GM12891 (cell line): ENCODE measurements at regions not wholly inside any gene's neighbourhood (a gene's known extent, or its start where the extent isn't known, plus 50 kb on each side); places are given as distances from the start of the nearest gene placed in this dataset.

Source experiments
- DNase-seq: peaks from one replicate; pipeline ENCODE4 v3.0.0; 2011; ENCODE audit warnings: low spot score; ENCODE audit not compliant: insufficient read length
- FAIRE-seq: peaks from 2 replicates; lab custom pipeline; 2011; peaks lifted over from hg19 to GRCh38; lab: Jason Lieb, UNC
- PAX5 ChIP-seq: IDR thresholded peaks from 2 replicates; pipeline ENCODE4 v1.6.1; 2011; ENCODE audit warnings: low read length, moderate library complexity, mild to moderate bottlenecking; ENCODE audit not compliant: insufficient read depth, severe bottlenecking
- POLR2A ChIP-seq: IDR thresholded peaks from 2 replicates; pipeline ENCODE4 v1.6.1; 2011; ENCODE audit warnings: low read depth, low read length, control low read depth
- POLR2AphosphoS5 ChIP-seq: IDR thresholded peaks from 2 replicates; pipeline ENCODE4 v1.6.1; 2011; ENCODE audit warnings: low read depth, low read length, control low read depth
- POU2F2 ChIP-seq: IDR thresholded peaks from 2 replicates; pipeline ENCODE4 v1.6.1; 2011; ENCODE audit warnings: low read depth, mild to moderate bottlenecking, control low read depth, low read length, moderate library complexity
- SPI1 ChIP-seq: IDR thresholded peaks from 2 replicates; pipeline ENCODE4 v1.6.1; 2011; ENCODE audit warnings: low read depth, low read length, control low read depth
- TAF1 ChIP-seq: IDR thresholded peaks from 2 replicates; pipeline ENCODE4 v1.6.1; 2011; ENCODE audit warnings: low read depth, low read length, control low read depth

GRCh38 chr2:144936442-144936841 lies 416.5 kb upstream of the ZEB2 start:
- TF ChIP-seq SPI1: no peak
- no peak for TF ChIP-seq PAX5
- no peak for TF ChIP-seq POLR2A
- no peak for TF ChIP-seq POLR2AphosphoS5
- no peak for TF ChIP-seq TAF1
- TF ChIP-seq POU2F2: no peak
- FAIRE-seq: no peak
- DNase-seq: no peak

GRCh38 chr2:144935736-144936135 lies 415.8 kb upstream of the ZEB2 start:
- DNase-seq: no peak
- 0 out of 2 replicates have a peak, but pooled peaks have one; percentile 22 for TF ChIP-seq SPI1
- TF ChIP-seq POLR2A: no peak
- TF ChIP-seq POLR2AphosphoS5: no peak
- TF ChIP-seq TAF1: no peak
- no peak for TF ChIP-seq POU2F2
- no peak for FAIRE-seq

- FAIRE-seq (no peak), DNase-seq (no peak)
- TF ChIP-seq POLR2AphosphoS5 (no peak), POU2F2 (no peak), POLR2A (no peak), SPI1 (no peak), PAX5 (no peak), TAF1 (no peak)
These were observed 415.3 kb upstream of the ZEB2 start for GRCh38 chr2:144935191-144935590.

- FAIRE-seq (no peak), DNase-seq (no peak)
- no peak for TF ChIP-seq POLR2A
- no peak for TF ChIP-seq POU2F2
- no peak for TF ChIP-seq SPI1
- no peak for TF ChIP-seq TAF1
- TF ChIP-seq POLR2AphosphoS5: no peak
- TF ChIP-seq PAX5: no peak
These were observed 412.0 kb upstream of the ZEB2 start for GRCh38 chr2:144931960-144932359.

- DNase-seq (no peak), FAIRE-seq (no peak)
- TF ChIP-seq PAX5 (no peak), TAF1 (no peak), POLR2A (no peak), POU2F2 (no peak), SPI1 (no peak), POLR2AphosphoS5 (no peak)
These were observed 411.6 kb upstream of the ZEB2 start for GRCh38 chr2:144931480-144931879.

GRCh38 chr2:144927429-144927828 lies 407.5 kb upstream of the ZEB2 start:
- FAIRE-seq: no peak
- DNase-seq: no peak
- TF ChIP-seq POLR2AphosphoS5 (no peak), PAX5 (no peak), SPI1 (no peak), POLR2A (no peak), POU2F2 (no peak), TAF1 (no peak)

GRCh38 chr2:144925886-144926285 lies 406.0 kb upstream of the ZEB2 start:
- DNase-seq (no peak), FAIRE-seq (no peak)
- no peak for TF ChIP-seq POLR2A
- no peak for TF ChIP-seq TAF1
- no peak for TF ChIP-seq POU2F2
- TF ChIP-seq PAX5: no peak
- no peak for TF ChIP-seq POLR2AphosphoS5
- TF ChIP-seq SPI1: no peak

GRCh38 chr2:144924827-144925226 lies 404.9 kb upstream of the ZEB2 start:
- DNase-seq (no peak), FAIRE-seq (no peak)
- TF ChIP-seq SPI1 (no peak), POLR2AphosphoS5 (no peak), POU2F2 (no peak), POLR2A (no peak), TAF1 (no peak), PAX5 (no peak)

- DNase-seq (no peak), FAIRE-seq (no peak)
- no peak for TF ChIP-seq POLR2AphosphoS5
- TF ChIP-seq PAX5: no peak
- TF ChIP-seq SPI1: no peak
These were observed 402.6 kb upstream of the ZEB2 start for GRCh38 chr2:144922519-144922918.

GRCh38 chr2:144920755-144921530 lies 401.0 kb upstream of the ZEB2 start:
- no peak for FAIRE-seq
- no peak for DNase-seq
- TF ChIP-seq POLR2AphosphoS5 (no peak), POU2F2 (no peak), TAF1 (no peak), POLR2A (no peak), SPI1 (no peak), PAX5 (no peak)
